Right kidney (tissue), 1 donor: ENCODE measurements at regions not wholly inside any gene's neighbourhood (a gene's known extent, or its start where the extent isn't known, plus 50 kb on each side); places are given as distances from the start of the nearest gene placed in this dataset.

Experiments used
- DNase-seq: peaks from one replicate; pipeline ENCODE4 v3.0.0-alpha.2; 2016

DNA sequence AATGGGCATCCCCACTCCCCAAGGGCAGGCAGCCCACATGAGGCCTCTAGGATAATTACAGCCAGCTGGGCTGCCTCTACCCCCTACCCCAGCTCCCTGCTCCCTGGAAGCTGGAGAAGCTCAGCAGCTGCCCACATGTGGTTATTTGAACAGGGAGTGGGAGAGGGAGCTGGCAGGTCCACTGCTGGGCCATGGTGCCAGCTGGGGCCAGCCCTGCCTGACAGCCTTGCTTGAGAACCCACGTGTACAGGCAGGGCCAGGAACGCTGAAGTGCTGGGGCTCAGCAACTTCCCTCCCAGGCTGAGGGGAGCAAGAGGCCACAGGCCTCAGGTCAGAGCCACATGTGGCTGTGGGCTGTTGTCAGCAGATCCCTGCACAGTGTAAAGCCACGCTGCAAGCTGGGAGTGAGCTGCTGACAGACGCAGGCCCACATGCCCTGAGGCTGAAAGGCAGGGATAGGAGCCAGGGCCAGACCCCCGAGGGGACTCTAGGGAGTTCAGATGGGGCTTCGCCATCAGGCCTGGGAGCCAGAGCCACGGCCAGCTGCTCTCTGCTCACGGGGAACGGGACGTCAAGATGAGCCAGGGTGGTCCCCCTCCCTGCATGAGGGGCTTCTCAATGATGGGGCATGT lies 129.0 kb downstream of the SYF2 start:
- DNase-seq, result peak; percentile 21

GRCh38 chr1:25100151-25100833 lies 132.0 kb downstream of the SYF2 start:
- DNase-seq, result no peak

DNA sequence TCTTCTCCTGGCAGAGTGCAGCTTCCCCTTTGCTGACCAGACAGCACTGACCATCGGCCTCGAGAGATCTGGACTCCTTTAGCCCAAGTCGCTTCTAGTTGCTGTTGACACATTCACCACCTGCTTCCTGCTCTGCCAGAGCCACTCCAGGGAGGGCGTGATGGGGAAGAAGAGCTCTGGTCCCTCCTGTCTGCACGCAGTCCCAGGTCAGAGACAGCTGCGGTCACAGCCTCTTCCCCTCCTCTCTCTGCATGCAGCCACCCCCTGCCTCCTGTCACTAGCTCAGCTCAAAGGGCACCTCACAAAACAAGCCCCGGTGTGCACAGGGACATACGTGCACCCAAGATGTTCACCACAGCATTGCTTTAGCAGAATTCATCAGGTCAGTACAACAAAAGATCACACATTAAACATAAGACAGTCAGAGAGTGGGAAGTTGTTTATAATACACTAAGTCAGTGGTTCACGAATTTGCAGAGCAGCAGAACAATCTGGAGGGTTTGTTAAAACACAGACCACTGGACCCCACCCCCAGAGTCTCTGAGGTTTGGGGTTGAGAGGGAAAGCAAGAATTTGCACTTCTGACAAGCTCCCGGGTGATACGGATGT lies 132.9 kb downstream of the SYF2 start:
- peak; percentile 15 for DNase-seq

GRCh38 chr1:25098717-25099116 lies 133.6 kb downstream of the SYF2 start:
- DNase-seq, result no peak

DNA sequence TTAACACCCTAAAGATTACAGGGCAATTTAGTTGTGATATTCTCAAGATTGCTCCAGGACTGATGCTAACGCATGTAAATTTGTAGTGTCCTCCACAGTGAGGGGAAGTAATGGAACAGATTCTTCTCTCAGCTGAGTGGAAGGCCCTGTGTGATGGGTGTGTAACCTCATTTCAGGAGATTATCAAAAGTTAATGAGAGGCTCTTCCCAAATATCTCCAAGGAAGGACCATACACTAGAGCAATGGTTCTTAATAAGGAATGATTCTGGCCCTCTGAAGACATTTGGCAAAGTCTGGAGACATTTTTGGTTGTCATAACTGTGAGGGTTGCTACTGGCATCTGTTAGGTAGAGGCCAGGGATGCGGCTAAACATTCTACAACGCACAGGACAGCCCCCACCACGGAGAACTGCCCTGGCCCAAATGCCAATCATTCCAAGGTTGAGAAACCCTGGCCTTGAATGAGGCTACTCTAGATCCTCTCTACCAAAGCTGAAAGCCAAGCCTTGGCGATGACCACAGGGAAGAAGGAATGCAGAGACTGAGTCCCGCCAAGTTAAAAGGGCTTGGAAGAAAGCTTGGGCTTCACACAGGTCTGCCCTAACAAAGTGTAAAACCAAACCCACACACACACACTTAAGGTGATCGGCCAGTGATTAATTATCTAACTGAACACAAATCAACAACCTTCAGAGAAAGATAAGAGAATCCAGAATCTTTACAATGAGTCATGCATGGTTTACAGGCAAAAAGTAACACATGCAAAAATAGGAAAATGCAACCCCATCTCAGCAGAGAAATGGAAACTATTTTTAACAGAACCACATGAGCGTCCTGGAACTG lies 135.8 kb downstream of the SYF2 start:
- DNase-seq, result no peak

DNA sequence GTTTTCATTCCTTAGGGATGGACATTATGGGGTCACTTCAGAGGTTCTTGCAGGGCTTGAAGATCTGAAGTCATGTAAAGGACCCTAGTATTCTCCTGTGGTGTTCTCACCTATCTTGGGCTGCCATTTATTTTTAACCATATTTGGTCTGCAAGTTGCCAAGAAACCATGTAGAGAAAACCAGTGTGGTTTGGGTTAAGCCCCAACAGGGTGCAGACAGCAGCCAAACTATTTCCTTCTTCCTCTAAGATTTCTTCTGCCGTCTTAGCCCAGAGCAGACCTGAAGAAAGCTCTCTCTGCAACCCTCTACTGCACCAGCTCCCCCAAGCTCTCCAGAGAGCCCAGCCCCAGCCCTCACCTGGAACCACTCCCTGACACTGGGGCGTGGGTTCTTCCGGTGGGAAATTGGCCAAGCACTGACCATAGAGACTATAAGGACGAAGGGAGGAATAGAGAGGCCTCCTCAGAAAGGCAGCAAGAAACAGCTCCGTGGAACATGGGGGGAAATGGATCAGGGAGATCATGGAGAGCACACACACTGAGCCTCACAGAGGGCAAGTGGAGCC lies 136.6 kb downstream of the SYF2 start:
- no peak for DNase-seq

GRCh38 chr1:25094995-25095394 lies 137.3 kb downstream of the SYF2 start:
- no peak for DNase-seq

- DNase-seq, result no peak
Measured at GRCh38 chr1:25094229-25094628, 138.1 kb downstream of the SYF2 start.

DNA sequence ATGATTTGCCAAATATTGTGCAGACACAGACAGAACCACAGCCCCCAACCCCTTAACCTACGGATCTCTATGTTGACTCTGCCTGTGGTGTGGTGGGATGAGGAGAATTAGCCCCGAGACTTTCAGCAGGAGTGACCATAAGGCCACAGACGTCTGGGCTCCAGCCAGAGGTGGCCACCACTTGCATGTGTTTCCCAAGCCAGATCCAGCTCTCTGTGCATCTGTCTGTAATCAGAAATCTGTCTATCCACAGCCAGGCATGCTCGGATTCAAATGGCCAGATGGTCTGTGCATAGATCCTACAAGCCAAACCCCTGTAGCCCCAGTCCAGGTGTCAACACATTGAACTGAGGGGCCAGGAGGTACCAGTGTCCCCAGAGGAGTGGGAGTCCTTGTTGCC lies 140.6 kb downstream of the SYF2 start:
- DNase-seq, result no peak

DNA sequence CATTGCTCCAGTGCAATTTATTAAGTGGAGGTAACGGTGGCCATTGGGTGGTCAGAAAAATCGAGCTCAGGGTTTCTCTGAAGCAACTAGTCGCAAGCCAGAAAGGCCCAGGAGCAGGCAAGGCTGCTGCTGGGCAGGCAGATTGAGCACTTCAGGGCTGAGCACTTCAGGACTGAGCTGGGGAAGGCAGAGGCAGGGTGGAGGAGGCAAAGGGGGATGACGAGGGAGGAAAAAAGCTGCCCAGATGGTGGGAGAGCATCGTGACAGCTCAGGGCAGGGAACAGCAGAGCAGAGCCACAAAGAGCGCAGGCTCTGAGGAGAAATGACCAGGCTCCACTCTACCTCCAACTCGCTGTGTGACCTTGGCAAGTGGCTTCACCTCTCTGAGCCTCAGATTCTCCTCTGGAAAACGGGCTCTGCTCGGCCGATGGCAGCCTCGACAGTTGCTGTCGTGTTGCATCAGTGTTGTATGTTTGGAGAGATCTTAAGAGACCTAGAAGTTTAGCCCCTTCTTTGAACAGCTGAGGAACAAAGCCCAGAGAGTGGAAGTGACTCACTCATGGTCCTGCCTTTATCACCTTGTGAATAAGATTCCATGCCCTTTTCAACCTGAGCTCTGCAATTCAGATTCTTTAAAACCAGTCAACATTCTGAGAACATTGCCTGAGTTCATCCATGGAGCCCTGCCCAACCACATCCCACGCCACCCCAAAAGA lies 141.4 kb downstream of the SYF2 start:
- no peak for DNase-seq

DNA sequence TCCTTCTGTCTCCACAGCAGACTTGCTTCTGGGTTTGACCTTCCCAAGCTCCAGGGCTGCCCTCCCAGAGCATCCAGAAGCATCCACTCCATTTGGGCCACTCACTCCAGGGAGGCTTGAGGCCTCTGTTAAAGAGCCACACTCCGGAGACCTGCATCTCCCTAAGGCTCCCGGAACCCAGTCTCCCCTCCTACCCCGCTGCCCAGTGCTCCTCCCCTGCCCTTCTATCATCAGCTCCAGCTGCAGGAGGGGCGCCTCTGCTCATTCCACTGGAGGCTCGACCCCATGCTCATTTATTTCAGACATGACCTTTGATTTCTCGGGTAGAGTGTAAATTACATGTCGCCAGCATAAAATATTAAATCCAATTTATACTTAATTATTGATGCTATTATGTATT lies 142.5 kb downstream of the SYF2 start:
- no peak for DNase-seq

- DNase-seq, result no peak
Measured at GRCh38 chr1:25088946-25089345, 143.4 kb downstream of the SYF2 start.

GRCh38 chr1:25088180-25088701 lies 144.1 kb downstream of the SYF2 start:
- DNase-seq, result no peak

DNA sequence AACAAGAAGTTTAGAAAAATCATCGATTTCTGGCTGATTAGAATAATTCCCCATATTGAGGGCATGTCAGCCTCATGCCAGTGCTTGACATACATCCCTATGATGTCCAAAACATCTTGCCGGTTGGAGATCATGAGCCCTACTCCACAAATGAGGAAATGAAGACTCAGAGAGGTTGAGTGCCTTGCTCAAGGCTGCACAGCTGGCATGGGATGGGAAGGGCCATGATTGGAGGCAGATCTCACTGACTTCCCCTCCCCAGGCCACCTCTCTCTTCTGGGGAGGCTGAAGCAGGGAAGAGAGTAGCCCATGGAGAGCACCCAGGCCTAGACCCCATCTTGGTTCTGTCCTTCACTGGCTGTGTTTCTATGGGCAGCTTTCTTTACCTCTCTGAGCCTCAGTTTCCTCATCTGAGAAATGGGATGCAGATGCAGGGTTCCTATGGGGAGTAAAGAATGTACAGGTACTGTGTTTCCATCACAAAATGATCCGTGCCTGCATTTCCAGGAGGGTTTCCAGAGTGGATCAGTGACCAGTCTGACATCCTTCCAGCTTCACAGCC lies 145.7 kb downstream of the SYF2 start:
- DNase-seq, result no peak

- DNase-seq, result no peak
Measured at GRCh38 chr1:25084407-25084806, 147.9 kb downstream of the SYF2 start.

DNA sequence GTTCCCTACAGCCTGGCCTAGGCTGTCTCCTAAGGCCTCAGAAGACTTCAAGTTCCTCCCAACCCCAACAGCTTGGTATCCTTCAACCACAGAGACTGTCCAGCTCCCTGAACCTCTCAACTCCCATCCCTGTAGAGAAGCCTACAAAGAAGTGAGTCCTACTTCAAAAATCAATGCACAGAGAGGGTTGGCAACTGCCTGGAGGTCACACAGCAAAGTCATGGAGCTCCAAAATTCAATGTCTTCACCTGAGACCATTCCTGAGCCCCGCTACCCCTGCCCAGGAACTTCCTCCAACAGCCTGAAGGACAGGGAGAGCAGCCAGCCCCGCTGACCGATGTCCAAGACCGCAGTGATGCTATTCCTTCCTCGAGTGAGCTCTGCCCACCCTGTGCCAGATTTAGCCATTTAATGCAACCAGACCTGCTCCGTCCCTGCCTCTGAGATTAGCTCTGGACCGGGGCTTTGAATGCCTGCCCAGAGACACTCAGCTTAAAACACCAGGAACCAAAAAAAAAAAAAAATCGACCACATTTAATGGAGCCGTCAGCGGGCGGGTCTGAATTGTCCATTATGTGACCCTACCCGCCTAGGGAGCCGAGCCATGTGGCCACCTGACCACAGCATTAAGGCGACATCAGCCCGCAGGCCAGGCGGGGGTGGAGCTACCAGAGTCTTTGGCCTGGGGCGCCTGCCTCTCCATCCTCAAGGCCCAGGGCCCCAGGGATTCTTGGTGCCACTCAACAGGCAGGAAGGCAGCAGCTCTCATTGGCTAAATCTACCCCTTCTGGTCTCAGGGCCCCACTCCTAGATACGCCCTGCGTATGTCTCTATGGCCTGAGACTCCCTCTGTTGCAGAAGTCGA lies 148.6 kb downstream of the SYF2 start:
- no peak for DNase-seq

- no peak for DNase-seq
Measured at GRCh38 chr1:25082995-25083394, 149.3 kb downstream of the SYF2 start.

DNA sequence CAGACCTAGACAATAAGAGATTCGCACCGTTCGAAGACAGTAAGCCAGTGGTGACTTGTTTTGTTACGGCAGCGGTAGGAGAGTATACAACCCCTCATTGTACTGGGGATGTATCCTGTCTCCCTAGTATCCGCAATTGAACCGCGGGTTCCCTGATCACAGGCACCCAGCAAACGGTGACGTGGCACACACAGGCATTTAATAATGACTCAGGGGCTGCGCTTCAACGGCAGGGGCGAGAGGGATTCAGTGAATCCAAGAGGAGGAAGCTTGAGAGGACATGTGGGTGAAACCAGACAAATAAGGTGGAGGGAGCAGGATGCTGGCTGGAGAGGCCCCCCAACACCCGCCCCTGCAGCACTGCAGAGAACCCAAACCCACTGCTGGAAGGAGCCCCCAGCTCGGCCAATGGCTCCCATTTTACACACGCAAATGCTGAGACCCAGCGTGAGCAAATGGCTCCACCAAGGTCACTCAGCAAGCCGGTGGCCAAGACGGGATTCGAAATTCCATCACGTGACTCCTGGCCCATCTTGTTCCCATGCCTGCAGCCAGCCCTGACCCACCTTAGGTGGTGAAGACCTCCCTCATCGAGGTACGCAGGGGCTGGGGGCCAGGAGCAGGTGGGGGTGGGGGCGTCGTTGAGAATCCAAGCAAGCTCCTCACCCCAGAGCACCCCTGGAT lies 149.9 kb downstream of the SYF2 start:
- DNase-seq, result no peak

DNA sequence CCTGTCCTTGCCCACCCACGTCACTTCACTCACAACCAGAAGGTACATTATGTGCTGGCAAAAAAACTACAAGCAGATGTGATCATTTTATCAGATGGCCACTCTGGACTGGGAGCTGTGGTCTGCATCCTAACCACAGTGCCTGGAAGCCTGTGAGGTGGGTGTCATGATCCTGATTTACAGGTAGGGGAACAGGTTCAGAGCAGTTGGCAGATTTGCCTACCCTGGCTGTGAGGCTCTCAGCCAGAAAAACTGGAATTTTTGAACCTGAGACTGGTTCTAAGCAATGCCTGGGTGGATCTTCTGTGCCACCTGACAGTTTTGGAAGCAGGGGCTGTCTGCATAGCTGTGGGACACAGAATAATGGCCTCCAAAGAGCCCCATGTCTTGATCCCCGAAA lies 150.8 kb downstream of the SYF2 start:
- no peak for DNase-seq
